ENCODE measurements at regions not wholly inside any gene's neighbourhood (a gene's known extent, or its start where the extent isn't known, plus 50 kb on each side); places are given as distances from the start of the nearest gene placed in this dataset.

DNA sequence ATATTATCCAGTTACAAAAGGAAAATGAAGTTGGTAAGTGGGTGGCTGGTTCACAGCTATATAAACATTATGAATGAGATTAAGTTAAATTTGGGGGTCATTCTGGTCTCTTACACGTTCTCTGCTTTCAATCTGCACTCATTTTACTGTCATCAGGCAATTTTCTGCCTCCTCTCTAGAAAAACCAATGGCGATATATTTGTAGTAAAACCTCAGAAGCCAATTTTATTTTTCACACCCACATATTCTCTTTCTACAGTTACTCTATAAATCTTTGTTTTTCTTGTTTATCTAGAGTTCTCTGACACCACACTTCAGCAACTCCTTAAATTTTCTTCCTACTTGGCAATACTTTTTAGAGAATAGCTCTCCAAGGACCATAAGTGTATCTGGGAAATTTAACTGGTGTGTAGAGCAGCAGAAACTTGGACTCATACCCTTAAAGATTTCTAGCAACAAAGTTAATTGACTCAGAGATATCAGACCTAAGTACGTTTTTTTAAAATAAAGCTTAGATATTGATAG is 926.9 kb downstream of the TMTC2 start:
- TF ChIP-seq, protein P1, sequence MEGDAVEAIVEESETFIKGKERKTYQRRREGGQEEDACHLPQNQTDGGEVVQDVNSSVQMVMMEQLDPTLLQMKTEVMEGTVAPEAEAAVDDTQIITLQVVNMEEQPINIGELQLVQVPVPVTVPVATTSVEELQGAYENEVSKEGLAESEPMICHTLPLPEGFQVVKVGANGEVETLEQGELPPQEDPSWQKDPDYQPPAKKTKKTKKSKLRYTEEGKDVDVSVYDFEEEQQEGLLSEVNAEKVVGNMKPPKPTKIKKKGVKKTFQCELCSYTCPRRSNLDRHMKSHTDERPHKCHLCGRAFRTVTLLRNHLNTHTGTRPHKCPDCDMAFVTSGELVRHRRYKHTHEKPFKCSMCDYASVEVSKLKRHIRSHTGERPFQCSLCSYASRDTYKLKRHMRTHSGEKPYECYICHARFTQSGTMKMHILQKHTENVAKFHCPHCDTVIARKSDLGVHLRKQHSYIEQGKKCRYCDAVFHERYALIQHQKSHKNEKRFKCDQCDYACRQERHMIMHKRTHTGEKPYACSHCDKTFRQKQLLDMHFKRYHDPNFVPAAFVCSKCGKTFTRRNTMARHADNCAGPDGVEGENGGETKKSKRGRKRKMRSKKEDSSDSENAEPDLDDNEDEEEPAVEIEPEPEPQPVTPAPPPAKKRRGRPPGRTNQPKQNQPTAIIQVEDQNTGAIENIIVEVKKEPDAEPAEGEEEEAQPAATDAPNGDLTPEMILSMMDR (IDR thresholded peaks at IDR 0.05; ENCODE audit: low read depth, low read length, missing input control), result no peak
- TF ChIP-seq YY1 (IDR thresholded peaks at IDR 0.05), result no peak
- no peak for TF ChIP-seq JUND (IDR thresholded peaks at IDR 0.05)
- TF ChIP-seq GABPA (IDR thresholded peaks at IDR 0.05 in 1 of 2, conservative IDR thresholded peaks at IDR 0.05 in 1 of 2), result no peak
- TF ChIP-seq, protein P2, sequence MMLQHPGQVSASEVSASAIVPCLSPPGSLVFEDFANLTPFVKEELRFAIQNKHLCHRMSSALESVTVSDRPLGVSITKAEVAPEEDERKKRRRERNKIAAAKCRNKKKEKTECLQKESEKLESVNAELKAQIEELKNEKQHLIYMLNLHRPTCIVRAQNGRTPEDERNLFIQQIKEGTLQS (IDR thresholded peaks at IDR 0.05), result no peak
